GM23338 (cell line): ENCODE measurements at regions not wholly inside any gene's neighbourhood (a gene's known extent, or its start where the extent isn't known, plus 50 kb on each side); places are given as distances from the start of the nearest gene placed in this dataset.

Source experiments
- ATAC-seq: fragments of 200-7000 bp; cut with Tn5 transposase; 3 replicates; pipeline ENCODE4 v1.9.1; 2020
- DNase-seq: peaks from one replicate; pipeline ENCODE4 v3.0.0-alpha.2; 2015; ENCODE audit warnings: low spot score
- H2AFZ ChIP-seq: fragments of 200-600 bp; sonication (generic); 2 replicates; pipeline ENCODE4 v1.8.0; 2016; ENCODE audit warnings: antibody characterized with exemption, mild to moderate bottlenecking, moderate library complexity
- H3F3A ChIP-seq: fragments of 200-600 bp; sonication (generic); replicated peaks from 2 replicates; pipeline ENCODE4 v1.8.0; 2017; ENCODE audit warnings: antibody characterized with exemption, mixed run types, low read depth
- H3K27ac ChIP-seq: fragments of 200-600 bp; sonication (generic); 2 replicates; pipeline ENCODE4 v1.6.1; 2016; ENCODE audit warnings: low read depth
- H3K27me3 ChIP-seq: fragments of 200-600 bp; sonication (generic); 2 replicates; pipeline ENCODE4 v1.8.0; 2016; ENCODE audit warnings: mild to moderate bottlenecking, mixed run types, moderate library complexity; ENCODE audit not compliant: insufficient read depth
- H3K36me3 ChIP-seq: fragments of 200-600 bp; sonication (generic); 2 replicates; pipeline ENCODE4 v1.8.0; 2016; ENCODE audit warnings: mild to moderate bottlenecking; ENCODE audit not compliant: insufficient read depth
- H3K4me1 ChIP-seq: fragments of 200-600 bp; sonication (generic); 2 replicates; pipeline ENCODE4 v1.8.0; 2016; ENCODE audit warnings: mild to moderate bottlenecking, moderate library complexity; ENCODE audit not compliant: insufficient read depth
- H3K4me2 ChIP-seq: fragments of 200-600 bp; sonication (generic); 2 replicates; pipeline ENCODE4 v1.7.1; 2017; ENCODE audit warnings: mixed run types
- H3K4me3 ChIP-seq: fragments of 200-600 bp; sonication (generic); 2 replicates; pipeline ENCODE4 v1.6.1; 2016; ENCODE audit warnings: mixed run types
- H3K79me2 ChIP-seq: fragments of 200-600 bp; sonication (generic); replicated peaks from 2 replicates; pipeline ENCODE4 v1.8.0; 2017; ENCODE audit warnings: mild to moderate bottlenecking; ENCODE audit not compliant: insufficient read depth
- H3K9me2 ChIP-seq: fragments of 200-600 bp; sonication (generic); 2 replicates; pipeline ENCODE4 v1.8.0; 2017; ENCODE audit not compliant: insufficient read depth
- H4K20me1 ChIP-seq: fragments of 200-600 bp; sonication (generic); replicated peaks from 2 replicates; pipeline ENCODE4 v1.8.0; 2017; ENCODE audit warnings: mild to moderate bottlenecking; ENCODE audit not compliant: insufficient read depth
- H3K27ac Mint-ChIP-seq: 2 replicates; pipeline ENCODE4 v1.8.0; 2020; ENCODE audit warnings: inconsistent platforms, mild to moderate bottlenecking, moderate library complexity, mixed read lengths
- H3K27me3 Mint-ChIP-seq: 3 replicates; pipeline ENCODE4 v1.8.0; 2022; ENCODE audit warnings: low read depth, mild to moderate bottlenecking, moderate library complexity, mixed read lengths, inconsistent platforms; ENCODE audit not compliant: insufficient read depth, poor library complexity
- H3K36me3 Mint-ChIP-seq: 3 replicates; pipeline ENCODE4 v1.8.0; 2021; ENCODE audit warnings: low read depth, mild to moderate bottlenecking, inconsistent platforms, moderate library complexity, mixed read lengths
- H3K4me1 Mint-ChIP-seq: 3 replicates; pipeline ENCODE4 v1.8.0; 2020; ENCODE audit warnings: mild to moderate bottlenecking, inconsistent platforms, mixed read lengths
- H3K4me3 Mint-ChIP-seq: 3 replicates; pipeline ENCODE4 v1.8.0; 2021; ENCODE audit warnings: moderate library complexity, mild to moderate bottlenecking, inconsistent platforms, mixed read lengths
- H3K9me3 Mint-ChIP-seq: 3 replicates; pipeline ENCODE4 v1.8.0; 2020; ENCODE audit warnings: moderate library complexity, mild to moderate bottlenecking, inconsistent platforms, mixed read lengths
- CREB1 ChIP-seq: fragments of 250-450 bp; sonication (Bioruptor Pico); IDR thresholded peaks from 2 replicates; pipeline ENCODE4 v1.5.0; 2020; ENCODE audit warnings: low read depth, mild to moderate bottlenecking, moderate library complexity
- CTCF ChIP-seq, 2 experiments: fragments of 200-600 bp in 1 of 2; sonication (generic) in 1 of 2; conservative IDR thresholded peaks; 2 replicates each; pipeline versions ENCODE4 v1.5.1 to v1.6.1; 2016 to 2017; ENCODE audit warnings: antibody characterized with exemption in 2 of 2, low read depth in 2 of 2, mild to moderate bottlenecking in 2 of 2, moderate library complexity in 1 of 2
- ETS1 ChIP-seq: IDR thresholded peaks from 2 replicates; pipeline ENCODE4 v1.6.1; 2016; ENCODE audit warnings: antibody characterized with exemption
- EZH2 ChIP-seq: fragments of 200-600 bp; sonication (generic); IDR thresholded peaks from one replicate; pipeline ENCODE4 v1.8.0; 2017; ENCODE audit warnings: antibody characterized with exemption, mild to moderate bottlenecking, low read depth; ENCODE audit not compliant: unreplicated experiment
- EZH2phosphoT487 ChIP-seq: fragments of 200-600 bp; sonication (generic); IDR thresholded peaks from one replicate; pipeline ENCODE4 v1.8.1; 2018; ENCODE audit warnings: antibody characterized with exemption; ENCODE audit not compliant: unreplicated experiment
- JUNB ChIP-seq: IDR thresholded peaks from one replicate; pipeline ENCODE4 v1.6.1; 2016; ENCODE audit warnings: antibody characterized with exemption; ENCODE audit not compliant: unreplicated experiment
- NANOG ChIP-seq: IDR thresholded peaks from 2 replicates; pipeline ENCODE4 v1.6.1; 2016; ENCODE audit warnings: antibody characterized with exemption, borderline replicate concordance
- POLR2AphosphoS5 ChIP-seq: IDR thresholded peaks from 2 replicates; pipeline ENCODE4 v1.6.1; 2016; ENCODE audit warnings: antibody characterized with exemption, low read depth
- STAT1 ChIP-seq: IDR thresholded peaks from one replicate; pipeline ENCODE4 v1.6.1; 2016; ENCODE audit warnings: antibody characterized with exemption; ENCODE audit not compliant: unreplicated experiment
- ZNF114 ChIP-seq: fragments of 250-450 bp; sonication (Bioruptor Pico); IDR thresholded peaks from 2 replicates; pipeline ENCODE4 v1.5.0; 2020; ENCODE audit warnings: mild to moderate bottlenecking, moderate library complexity
- ZNF331 ChIP-seq: fragments of 250-450 bp; sonication (Bioruptor Pico); IDR thresholded peaks from 2 replicates; pipeline ENCODE4 v1.5.0; 2020; ENCODE audit warnings: low read depth, mild to moderate bottlenecking, moderate library complexity
- ZNF462 ChIP-seq: fragments of 250-450 bp; sonication (Bioruptor Pico); IDR thresholded peaks from 2 replicates; pipeline ENCODE4 v1.5.0; 2020; ENCODE audit warnings: mild to moderate bottlenecking, moderate library complexity

DNA sequence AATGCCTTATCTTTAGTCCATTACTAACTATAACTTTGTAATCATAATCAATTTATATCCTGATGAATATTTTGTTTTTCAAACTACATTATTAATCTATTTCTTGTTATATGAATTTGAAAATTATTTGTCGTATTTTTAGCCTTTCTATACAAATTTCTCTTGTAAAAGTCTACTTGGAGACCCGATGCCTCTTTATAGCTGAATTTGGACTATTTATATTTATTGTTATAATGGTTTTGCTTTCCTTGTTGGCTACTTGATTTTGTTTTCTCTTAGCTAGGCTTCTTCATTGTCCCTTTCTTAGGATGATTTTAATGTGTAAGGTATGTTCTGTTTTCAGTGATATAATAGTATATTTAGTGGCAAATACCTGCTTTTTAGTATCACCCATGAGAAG lies 89.5 kb upstream of the RFLNA start (continued):
- TF ChIP-seq JUNB (no peak), CTCF (conservative IDR thresholded peaks at IDR 0.05; ENCODE audit: low read depth in 2 of 2) (no peak), CREB1 (CRISPR knock-in tag) (no peak)

- Histone ChIP-seq H3K9me2 (no peaks in the 10 kb centered on the region; the same call in 1 of the 2 replicates), H3K27me3 (no peaks in the 10 kb centered on the region), H3K4me3 (no peak overlapping the region), H2AFZ (no peak overlapping the region), H4K20me1 (no peaks in the 10 kb centered on the region), H3F3A (no peaks in the 10 kb centered on the region), H3K27ac (no peak overlapping the region), H3K4me1 (no peaks in the 10 kb centered on the region; the same call in 1 of the 2 replicates), H3K4me2 (no peak overlapping the region), H3K36me3 (0 out of 2 replicates have a peak, but pooled peaks cover 6% of the 10 kb centered on the region), H3K79me2 (no peaks in the 10 kb centered on the region)
- Mint-ChIP-seq H3K27ac (no peak overlapping the region), H3K36me3 (0 out of 3 replicates have a peak, but pooled peaks cover 4% of the 10 kb centered on the region), H3K27me3 (peaks cover 2% of the 10 kb centered on the region), H3K4me3 (no peak overlapping the region), H3K4me1 (peaks cover 4% of the 10 kb centered on the region; the same call in 2 of the 3 replicates), H3K9me3 (peaks cover 15% of the 10 kb centered on the region)
- DNase-seq (no peak), ATAC-seq (no peak)
- TF ChIP-seq ETS1 (no peak), ZNF462 (CRISPR knock-in tag) (no peak), NANOG (no peak), EZH2 (no peak), CREB1 (CRISPR knock-in tag) (no peak), ZNF331 (no peak), EZH2phosphoT487 (no peak), JUNB (no peak), STAT1 (no peak), POLR2AphosphoS5 (no peak), ZNF114 (CRISPR knock-in tag) (no peak)
These were observed 87.8 kb upstream of the RFLNA start for GRCh38 chr12:124207049-124207448.
